ENCODE measurements at regions not wholly inside any gene's neighbourhood (a gene's known extent, or its start where the extent isn't known, plus 50 kb on each side); places are given as distances from the start of the nearest gene placed in this dataset.

DNA sequence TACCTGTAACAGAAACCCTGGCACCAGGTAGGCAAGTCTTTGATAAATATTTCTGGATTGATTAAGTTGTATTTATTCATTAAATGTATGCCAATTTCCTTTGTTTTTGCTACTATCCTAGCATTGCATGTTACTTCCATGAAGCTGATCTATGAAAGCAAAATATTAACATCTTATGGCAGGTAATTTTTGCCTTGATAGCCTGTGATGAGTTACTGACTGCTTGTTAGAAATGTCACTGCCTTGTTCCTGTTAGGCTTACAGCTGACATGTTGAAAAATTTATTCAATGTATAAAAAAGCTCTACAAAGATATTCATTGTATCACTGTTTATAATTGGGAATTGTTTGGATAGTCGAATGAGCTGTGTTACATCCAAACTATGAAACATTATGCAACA is 830.1 kb downstream of the TUSC7 start:
- no peaks in the 10 kb centered on the region for H3K27me3 ChIP-seq
- no peaks in the 10 kb centered on the region for H3K36me3 ChIP-seq
- DNase-seq, result no peak
- H3K9me3 ChIP-seq, result no peaks in the 10 kb centered on the region
- H3K4me3 ChIP-seq, result no peak overlapping the region

DNA sequence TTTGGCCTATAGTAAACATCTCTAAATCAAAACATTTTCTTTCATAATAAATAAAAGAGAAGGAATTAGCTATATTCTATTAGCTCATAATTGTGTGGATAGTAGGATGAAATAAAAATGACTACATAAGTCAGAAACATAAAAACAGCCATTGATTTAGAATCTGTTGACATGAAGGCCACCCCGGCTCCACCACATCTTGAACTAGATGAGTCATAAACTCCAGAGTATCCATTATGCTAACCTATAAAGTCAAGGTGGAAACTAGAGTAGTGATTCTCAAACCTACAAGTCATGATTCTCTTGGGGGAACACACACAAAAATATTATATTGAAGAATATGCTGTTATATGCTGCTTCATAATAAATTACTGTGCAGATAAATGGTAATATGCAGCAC is 831.0 kb downstream of the TUSC7 start:
- Histone ChIP-seq H3K36me3 (no peaks in the 10 kb centered on the region), H3K27me3 (no peaks in the 10 kb centered on the region), H3K4me3 (no peak overlapping the region), H3K9me3 (no peaks in the 10 kb centered on the region)
- no peak for DNase-seq

DNA sequence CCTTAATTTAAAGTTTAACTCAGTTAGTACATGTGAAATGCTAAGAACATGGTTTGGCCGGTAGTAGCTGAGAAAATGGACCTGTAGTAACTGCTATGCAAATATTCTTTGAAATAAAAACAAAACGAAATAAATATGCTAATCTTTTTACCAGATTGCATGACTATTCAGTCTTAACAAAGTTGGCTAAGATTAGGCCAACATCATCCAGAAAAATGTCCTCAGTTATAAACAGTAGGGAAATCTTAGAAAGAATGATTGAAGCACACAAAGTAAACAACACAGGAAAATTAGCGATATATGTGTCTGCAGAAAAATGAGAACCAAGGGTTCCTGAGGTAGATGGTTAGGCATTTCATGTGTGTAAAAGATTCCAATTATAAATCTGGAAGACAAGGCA is 832.1 kb downstream of the TUSC7 start:
- DNase-seq, result no peak
- H3K27me3 ChIP-seq, result no peaks in the 10 kb centered on the region
- no peaks in the 10 kb centered on the region for H3K9me3 ChIP-seq
- no peak overlapping the region for H3K4me3 ChIP-seq
- no peaks in the 10 kb centered on the region for H3K36me3 ChIP-seq

DNA sequence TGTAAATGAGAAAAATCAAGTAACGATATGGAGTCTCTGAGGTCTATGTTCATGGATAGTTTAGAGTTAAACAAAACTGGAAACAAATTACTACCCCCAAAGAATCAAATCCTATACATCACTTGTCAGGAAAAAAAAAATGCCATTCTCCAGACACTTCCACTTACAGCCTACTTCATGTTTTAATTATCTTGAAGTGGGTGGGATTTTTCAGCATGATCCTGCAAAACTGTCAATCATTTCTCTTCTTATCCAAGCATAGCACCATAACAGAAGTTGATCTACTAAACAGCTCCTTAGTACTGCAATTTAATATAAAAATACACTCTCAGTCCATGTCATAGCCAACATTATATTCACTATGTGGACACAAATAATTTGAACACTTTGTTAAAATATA is 833.9 kb downstream of the TUSC7 start:
- Histone ChIP-seq H3K4me3 (no peak overlapping the region), H3K36me3 (no peaks in the 10 kb centered on the region), H3K9me3 (no peaks in the 10 kb centered on the region), H3K27me3 (no peaks in the 10 kb centered on the region)
- DNase-seq, result no peak

DNA sequence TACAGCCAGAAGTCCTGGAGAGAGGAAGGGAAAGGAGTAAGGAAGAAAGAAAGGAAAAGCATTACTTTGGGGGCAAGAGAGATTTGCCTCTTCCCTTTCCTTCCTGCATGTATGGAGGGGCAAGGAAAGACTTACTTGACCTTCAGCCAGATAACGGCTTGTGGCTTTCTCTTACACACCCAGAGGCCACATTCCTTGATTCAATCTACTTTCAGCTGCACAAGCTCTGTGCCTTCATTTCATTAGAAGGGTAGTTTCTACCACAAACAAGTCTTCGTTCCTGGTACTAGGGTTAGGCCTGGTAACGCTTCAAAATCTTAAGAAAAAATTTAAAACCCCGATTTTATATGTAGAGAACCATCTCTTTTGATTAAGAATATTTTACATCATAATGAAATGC is 835.9 kb downstream of the TUSC7 start:
- no peaks in the 10 kb centered on the region for H3K27me3 ChIP-seq
- no peak overlapping the region for H3K4me3 ChIP-seq
- no peaks in the 10 kb centered on the region for H3K36me3 ChIP-seq
- no peaks in the 10 kb centered on the region for H3K9me3 ChIP-seq
- DNase-seq, result no peak

DNA sequence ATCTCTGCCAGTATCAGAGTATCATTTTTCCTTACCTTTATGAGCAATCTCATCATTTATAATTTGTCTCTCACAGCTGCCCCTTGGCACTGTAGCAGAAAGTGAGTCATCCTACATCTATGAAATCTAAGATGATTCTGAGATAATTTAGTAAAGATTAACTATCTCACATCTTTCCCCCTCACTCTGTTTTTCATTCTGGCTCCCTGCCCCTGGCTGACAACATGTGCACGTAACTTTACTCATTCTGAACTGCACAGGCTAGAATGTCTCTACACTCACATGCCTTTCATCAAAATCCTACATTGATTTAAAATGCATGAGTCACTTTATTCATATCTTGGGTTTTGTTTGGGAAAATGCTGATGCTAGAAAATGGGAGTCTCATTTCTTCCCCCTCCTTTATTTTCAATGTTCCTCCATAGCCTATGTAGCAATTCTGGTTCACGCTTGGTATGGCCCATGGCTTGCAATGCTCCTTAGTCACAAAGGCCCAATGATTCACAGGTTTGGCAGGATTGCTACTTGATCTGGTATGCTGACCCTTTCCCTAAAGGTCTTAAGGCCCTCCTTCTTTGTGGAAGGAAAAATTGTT is 838.5 kb downstream of the TUSC7 start:
- Histone ChIP-seq H3K4me3 (no peak overlapping the region), H3K9me3 (no peaks in the 10 kb centered on the region), H3K36me3 (no peaks in the 10 kb centered on the region), H3K27me3 (no peaks in the 10 kb centered on the region)
- peak; percentile 84 for DNase-seq

DNA sequence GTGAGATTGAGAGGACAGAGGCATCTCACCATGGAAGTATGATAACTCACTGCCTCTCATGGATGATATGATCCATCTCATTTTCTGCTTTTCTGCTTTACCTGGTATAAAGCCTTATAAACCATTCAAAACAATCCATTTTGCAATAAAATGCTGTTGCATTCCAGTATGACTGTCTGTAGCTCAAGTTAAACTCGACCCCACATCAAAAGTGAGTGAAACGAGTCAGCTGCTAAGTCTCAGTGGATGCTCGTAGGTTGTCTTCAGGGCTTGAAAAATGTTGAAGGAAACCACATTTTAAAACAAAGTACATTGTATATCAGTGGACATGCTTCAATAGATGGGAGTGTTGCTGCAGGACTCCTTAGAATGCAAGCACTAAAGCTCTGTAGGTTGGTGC is 839.0 kb downstream of the TUSC7 start:
- no peak for DNase-seq
- Histone ChIP-seq H3K27me3 (no peaks in the 10 kb centered on the region), H3K4me3 (no peak overlapping the region), H3K9me3 (no peaks in the 10 kb centered on the region), H3K36me3 (no peaks in the 10 kb centered on the region)

DNA sequence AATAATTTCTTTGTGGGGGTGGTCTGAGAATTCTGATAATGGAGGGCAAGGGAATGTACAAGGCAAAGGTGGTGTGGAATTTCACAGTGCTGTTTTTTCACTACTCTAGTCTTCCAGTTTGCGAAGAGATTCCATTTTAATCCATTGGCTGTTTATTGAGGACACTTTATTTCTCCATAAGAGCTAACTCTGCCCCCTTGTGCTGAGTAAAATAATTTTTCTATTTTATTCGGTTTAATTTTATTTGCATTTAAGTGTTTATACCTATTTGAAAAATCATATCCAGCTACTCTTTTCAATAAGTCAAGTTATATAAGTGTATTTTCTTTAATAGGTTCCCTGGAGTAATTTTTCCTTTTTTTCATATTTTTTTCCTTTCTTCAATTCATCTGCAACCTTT is 840.1 kb downstream of the TUSC7 start:
- Histone ChIP-seq H3K4me3 (no peak overlapping the region), H3K27me3 (no peaks in the 10 kb centered on the region), H3K36me3 (no peaks in the 10 kb centered on the region), H3K9me3 (no peaks in the 10 kb centered on the region; the same call in 1 of the 2 replicates)
- DNase-seq, result no peak

DNA sequence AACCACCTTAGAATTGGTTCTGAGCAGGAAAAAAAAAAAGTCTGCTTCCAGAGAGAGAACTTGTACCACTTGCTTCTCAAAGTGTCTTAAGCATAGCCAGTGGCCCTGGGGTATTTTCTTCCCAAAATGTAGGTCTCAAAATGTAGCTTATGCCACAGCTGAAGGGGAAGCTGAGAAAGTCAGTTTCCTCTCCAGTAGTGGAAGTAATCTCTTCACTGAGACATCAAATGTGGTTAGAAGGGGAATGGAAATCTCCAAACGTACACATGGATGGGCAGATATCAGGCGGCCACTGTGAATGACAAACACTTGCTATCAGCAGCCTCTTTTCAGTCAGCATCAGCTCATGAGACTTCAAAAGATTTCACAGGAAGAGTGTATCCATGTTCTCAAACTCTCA is 841.2 kb downstream of the TUSC7 start:
- DNase-seq, result no peak
- Histone ChIP-seq H3K9me3 (peaks cover 2% of the 10 kb centered on the region; the same call in 1 of the 2 replicates), H3K4me3 (no peak overlapping the region), H3K36me3 (no peaks in the 10 kb centered on the region), H3K27me3 (no peaks in the 10 kb centered on the region)

DNA sequence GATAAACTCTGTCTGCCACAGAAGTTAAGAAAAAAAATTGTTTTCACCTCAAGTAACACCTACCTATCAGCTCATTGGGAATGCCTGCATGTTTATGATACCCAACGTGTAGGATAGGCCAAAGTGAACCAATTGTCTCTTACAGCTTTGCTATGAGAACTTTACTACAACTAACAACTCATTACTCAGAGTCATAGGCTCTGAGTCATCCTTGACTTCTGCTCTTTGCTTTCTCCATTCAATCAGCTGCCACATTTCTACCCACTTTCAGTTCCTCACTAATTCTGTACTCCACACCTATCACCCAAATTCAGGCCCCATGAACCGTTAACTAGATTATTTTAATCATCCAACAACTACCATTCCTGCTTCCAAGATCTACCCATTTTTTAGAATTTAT is 843.9 kb downstream of the TUSC7 start:
- Histone ChIP-seq H3K4me3 (no peak overlapping the region), H3K36me3 (no peaks in the 10 kb centered on the region), H3K27me3 (no peaks in the 10 kb centered on the region), H3K9me3 (peaks cover 2% of the 10 kb centered on the region; the same call in 1 of the 2 replicates)
- no peak for DNase-seq

DNA sequence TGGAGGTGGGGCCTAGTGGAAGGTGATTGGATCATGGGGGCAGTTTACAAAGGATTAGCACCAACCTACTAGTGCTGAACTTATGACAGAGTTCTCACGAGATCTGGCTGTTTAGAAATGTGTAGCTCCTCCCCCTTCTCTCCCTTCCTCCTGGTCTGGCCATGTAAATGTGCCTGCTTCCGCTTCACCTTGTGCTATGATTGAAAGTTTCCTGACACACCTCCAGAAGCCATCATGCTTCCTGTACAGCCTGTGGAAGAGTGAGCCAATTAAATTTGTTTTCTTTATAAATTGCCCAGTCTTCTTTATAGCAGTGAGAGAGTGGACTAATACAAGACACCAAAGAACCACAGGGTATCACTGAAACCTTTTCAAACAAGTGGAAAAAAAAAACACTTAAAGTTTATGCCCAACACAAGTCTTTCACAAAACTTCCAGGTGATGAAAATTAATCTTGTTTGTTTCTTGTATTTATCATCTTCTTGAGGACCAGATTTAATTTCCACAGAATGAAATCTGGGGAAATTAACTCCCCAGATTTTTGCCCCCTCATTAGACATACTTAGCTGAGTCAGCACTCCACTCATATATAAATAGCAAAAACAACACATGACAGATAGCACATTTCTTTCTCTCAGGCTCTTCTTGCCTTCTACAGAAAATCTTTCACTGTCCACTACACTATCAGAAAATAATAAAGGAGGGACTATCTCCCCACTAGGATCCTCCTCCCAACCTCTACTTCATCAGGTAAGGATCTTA is 847.2 kb downstream of the TUSC7 start:
- H3K4me3 ChIP-seq, result no peak overlapping the region
- H3K36me3 ChIP-seq, result no peaks in the 10 kb centered on the region
- peaks cover 2% of the 10 kb centered on the region; the same call in 1 of the 2 replicates for H3K9me3 ChIP-seq
- H3K27me3 ChIP-seq, result no peaks in the 10 kb centered on the region
- no peak for DNase-seq

DNA sequence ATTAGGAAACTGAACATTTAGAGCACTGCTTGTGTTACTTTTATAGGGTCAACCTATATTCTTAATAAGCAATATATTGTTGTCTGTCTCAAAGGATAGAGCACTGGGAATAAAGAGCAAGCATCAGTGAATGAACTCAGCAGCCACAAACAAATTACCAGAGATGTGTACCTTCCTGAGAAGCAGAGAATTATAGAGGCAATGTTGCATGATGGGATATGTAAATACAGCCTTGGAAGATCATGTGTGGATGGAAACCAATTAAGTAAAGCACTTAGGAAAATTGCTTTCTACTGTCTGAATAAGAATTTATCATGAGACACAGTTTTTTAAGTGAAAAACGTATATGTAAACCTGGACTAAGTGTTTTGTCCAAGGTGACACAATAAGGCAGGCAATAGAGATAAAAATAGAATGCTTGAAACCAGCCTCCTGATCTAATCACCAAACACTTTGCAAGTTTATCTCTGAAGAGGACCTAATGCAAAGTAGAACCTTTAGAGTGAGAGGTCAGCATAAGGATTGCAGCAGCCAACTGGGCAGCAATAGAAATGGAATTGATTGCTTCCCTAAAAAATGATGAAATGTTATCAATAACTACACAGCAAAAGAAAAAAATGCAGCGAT is 848.0 kb downstream of the TUSC7 start:
- Histone ChIP-seq H3K27me3 (no peaks in the 10 kb centered on the region), H3K36me3 (no peaks in the 10 kb centered on the region), H3K9me3 (peaks cover 2% of the 10 kb centered on the region; the same call in 1 of the 2 replicates), H3K4me3 (no peak overlapping the region)
- DNase-seq, result no peak

DNA sequence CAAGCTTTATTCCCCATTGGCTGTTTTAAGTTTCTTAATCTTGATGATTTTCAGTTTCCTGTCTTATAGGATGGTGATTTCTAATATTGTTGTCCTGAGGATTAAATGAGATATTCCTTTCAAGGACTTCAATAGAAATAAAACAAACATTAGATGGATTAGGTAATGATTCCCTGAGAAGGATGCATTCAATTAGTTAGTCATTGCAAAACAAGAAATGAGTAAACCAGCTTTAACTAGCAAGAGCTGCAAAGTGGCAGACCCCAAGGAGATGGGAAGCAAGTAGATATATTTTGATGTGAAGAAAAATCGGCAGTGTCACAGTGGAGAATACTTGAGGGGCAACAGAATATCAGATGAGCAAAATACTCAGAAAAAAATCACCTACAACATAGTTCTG is 849.1 kb downstream of the TUSC7 start:
- no peak overlapping the region for H3K4me3 ChIP-seq
- DNase-seq, result no peak

DNA sequence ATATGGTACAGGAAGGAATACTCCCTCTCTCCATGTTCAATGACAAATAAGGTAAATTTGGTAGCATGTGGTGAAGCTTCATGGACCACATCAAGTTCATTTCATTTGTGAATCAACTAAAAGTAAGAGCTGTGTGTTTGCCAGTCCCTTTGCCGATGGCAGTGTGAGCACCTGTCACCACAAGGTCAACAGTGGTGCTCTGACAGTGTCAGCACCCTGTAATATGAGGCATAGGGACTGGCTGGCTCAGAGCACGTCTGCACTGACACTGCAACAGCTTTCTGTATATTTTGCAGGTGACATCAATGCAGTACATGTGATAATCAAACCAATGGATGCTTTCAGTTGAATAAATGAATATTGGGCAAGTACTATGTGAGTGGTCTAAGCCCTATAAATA is 852.4 kb downstream of the TUSC7 start:
- no peak overlapping the region for H3K4me3 ChIP-seq
- no peaks in the 10 kb centered on the region for H3K9me3 ChIP-seq
- H3K27me3 ChIP-seq, result no peaks in the 10 kb centered on the region
- H3K36me3 ChIP-seq, result no peaks in the 10 kb centered on the region
- no peak for DNase-seq

More for the DNA sequence above, 849.1 kb downstream of the TUSC7 start:
- Histone ChIP-seq H3K9me3 (peaks cover 2% of the 10 kb centered on the region; the same call in 1 of the 2 replicates), H3K27me3 (no peaks in the 10 kb centered on the region), H3K36me3 (no peaks in the 10 kb centered on the region)

DNA sequence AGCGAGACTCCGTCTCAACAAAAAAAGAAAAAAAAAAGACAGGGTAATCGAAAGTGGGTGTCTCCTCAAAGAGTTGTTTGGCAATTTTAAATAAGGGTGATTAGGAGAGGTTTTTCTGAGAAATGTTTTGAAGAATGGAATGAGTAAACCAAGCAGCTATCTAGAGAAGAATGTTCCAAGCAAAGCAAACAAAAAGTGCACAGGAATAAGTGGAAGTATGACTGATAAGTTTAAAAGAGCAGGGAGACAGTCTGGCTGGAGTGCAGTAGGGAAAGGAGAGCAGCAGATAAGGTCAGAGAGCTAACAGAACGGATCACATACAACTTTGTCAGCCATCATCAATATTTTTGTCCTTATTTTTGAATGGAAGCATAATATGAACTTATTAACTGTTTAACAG is 853.5 kb downstream of the TUSC7 start:
- Histone ChIP-seq H3K27me3 (no peaks in the 10 kb centered on the region), H3K9me3 (no peaks in the 10 kb centered on the region), H3K36me3 (no peaks in the 10 kb centered on the region), H3K4me3 (no peak overlapping the region)
- DNase-seq, result no peak

DNA sequence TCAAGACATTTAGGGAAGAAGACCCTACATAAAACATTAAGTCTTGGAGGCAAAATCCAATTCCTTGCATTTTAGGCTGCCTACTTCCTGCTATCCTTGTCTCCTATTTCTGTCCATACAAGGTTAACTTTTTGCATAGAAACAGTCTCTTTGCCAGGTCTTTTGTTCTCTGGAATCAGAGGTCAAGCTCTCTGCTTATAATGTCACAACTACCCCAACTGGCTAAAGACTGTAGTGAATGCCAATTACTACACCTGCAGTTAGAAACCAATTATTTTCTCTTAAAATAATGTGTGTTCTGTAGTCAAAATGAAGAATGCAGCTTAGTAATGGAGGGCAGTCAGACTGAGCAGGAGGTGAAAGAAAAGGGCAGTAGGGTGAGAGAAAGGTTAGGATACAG is 856.2 kb downstream of the TUSC7 start:
- Histone ChIP-seq H3K36me3 (no peaks in the 10 kb centered on the region), H3K9me3 (no peaks in the 10 kb centered on the region), H3K4me3 (no peak overlapping the region), H3K27me3 (no peaks in the 10 kb centered on the region)
- DNase-seq, result no peak

DNA sequence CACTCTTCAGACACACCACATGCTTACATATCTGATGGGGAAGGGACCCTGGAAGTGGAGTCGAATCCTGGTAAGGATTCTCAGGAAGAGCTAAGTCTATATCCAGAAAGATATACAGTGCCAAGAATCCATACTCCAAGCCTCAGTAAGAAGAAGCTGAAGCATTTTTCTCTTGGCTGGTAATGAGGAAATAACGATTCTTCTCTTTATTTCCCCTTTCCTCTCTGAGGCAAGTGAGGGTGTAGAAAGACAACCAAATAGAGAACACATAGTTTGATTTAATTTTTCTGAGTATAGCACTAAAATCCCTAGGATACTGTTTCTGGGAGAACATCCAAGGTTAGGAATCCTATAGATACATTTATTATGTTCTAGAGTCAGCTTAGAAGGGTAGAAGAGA is 857.3 kb downstream of the TUSC7 start:
- no peak for DNase-seq
- Histone ChIP-seq H3K27me3 (no peaks in the 10 kb centered on the region), H3K4me3 (no peak overlapping the region), H3K9me3 (no peaks in the 10 kb centered on the region), H3K36me3 (no peaks in the 10 kb centered on the region)

DNA sequence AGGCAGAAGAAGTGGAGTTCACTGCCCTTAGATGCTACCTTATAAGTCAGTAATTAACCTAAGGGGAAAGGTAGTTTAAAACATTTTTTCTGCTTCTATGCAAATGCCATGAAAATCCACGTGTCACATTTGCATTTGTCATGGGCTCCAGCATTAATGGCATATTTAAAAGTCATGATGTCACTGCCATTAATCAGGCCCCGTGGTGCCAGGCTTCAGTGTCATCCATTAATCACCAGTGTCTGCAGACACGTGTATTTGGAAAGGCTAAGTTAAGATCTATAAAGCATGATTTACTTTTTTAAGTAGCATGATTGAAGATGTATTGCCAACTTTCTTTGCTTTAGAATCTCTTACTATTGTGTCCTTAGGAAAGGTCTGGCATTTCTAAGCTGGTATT is 857.8 kb downstream of the TUSC7 start:
- Histone ChIP-seq H3K9me3 (no peaks in the 10 kb centered on the region), H3K27me3 (no peaks in the 10 kb centered on the region), H3K36me3 (no peaks in the 10 kb centered on the region), H3K4me3 (no peak overlapping the region)
- DNase-seq, result no peak

Data from MG63 (cell line).